HG03135 (cell line): ENCODE measurements at regions not wholly inside any gene's neighbourhood (a gene's known extent, or its start where the extent isn't known, plus 50 kb on each side); places are given as distances from the start of the nearest gene placed in this dataset.
"Not testable (repeated sequence)": the region's sequence is repeated elsewhere in the genome, so short reads cannot be mapped to it uniquely, and the experiment has no call there.

Experiments used
- ATAC-seq: cut with Tn5 transposase; IDR thresholded peaks from one replicate; pipeline ENCODE4 v1.9.1; 2021; ENCODE audit warnings: mild to moderate bottlenecking, moderate library complexity; ENCODE audit not compliant: unreplicated experiment

GRCh38 chr2:15818318-15818753 is 122.0 kb upstream of the MYCN start:
- no peak for ATAC-seq

- ATAC-seq, result no peak
Measured at GRCh38 chr2:15818881-15819280, 121.5 kb upstream of the MYCN start.

GRCh38 chr2:15819562-15820256 is 120.6 kb upstream of the MYCN start:
- no peak for ATAC-seq

GRCh38 chr2:15820257-15820566 is 120.1 kb upstream of the MYCN start:
- ATAC-seq, result no peak

- no peak for ATAC-seq
Measured at GRCh38 chr2:15820927-15821326, 119.4 kb upstream of the MYCN start.

- no peak for ATAC-seq
Measured at GRCh38 chr2:15822151-15823044, 118.0 kb upstream of the MYCN start.

- no peak for ATAC-seq
Measured at GRCh38 chr2:15823459-15824396, 116.6 kb upstream of the MYCN start.

GRCh38 chr2:15824467-15824866 is 115.9 kb upstream of the MYCN start:
- not testable (repeated sequence) for ATAC-seq

- no peak for ATAC-seq
Measured at GRCh38 chr2:15825276-15825980, 114.9 kb upstream of the MYCN start.

GRCh38 chr2:15826273-15826717 is 114.1 kb upstream of the MYCN start:
- ATAC-seq, result no peak

- ATAC-seq, result no peak
Measured at GRCh38 chr2:15827001-15827400, 113.3 kb upstream of the MYCN start.

- ATAC-seq, result no peak
Measured at GRCh38 chr2:15828576-15828975, 111.8 kb upstream of the MYCN start.

- ATAC-seq, result no peak
Measured at GRCh38 chr2:15829091-15829801, 111.1 kb upstream of the MYCN start.

GRCh38 chr2:15829985-15830384 is 110.4 kb upstream of the MYCN start:
- no peak for ATAC-seq

GRCh38 chr2:15830937-15831549 is 109.3 kb upstream of the MYCN start:
- ATAC-seq, result no peak

GRCh38 chr2:15832030-15832709 is 108.2 kb upstream of the MYCN start:
- no peak for ATAC-seq

- ATAC-seq, result no peak
Measured at GRCh38 chr2:15832849-15833680, 107.3 kb upstream of the MYCN start.

GRCh38 chr2:15833731-15834130 is 106.6 kb upstream of the MYCN start:
- no peak for ATAC-seq
